ENCODE measurements at regions not wholly inside any gene's neighbourhood (a gene's known extent, or its start where the extent isn't known, plus 50 kb on each side); places are given as distances from the start of the nearest gene placed in this dataset.

DNA sequence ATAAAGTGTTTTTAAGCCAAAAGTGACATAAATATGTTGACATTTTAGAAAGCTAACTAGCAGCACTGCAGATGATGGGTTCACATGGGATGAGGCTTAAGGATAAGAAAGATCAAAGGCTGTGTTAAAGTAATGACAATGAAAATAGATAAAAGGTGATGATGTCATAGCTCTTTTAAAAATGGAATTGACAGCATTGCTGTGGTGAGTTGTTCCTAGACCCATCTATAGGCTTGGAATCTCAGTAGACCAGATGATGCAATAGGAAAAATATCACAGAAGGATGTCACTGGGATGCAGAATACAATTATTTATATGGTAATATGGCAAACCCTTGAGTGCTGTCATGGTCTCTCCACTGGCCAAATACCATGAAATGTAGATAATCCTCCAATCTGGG lies 286.0 kb downstream of the PLA2G4A start:
- Histone ChIP-seq H3F3A (ENCODE audit: insufficient read depth, low read length) (no peaks in the 10 kb centered on the region), H3K9ac (ENCODE audit: low read length) (no peak overlapping the region), H4K20me1 (ENCODE audit: insufficient read depth, low read length) (no peaks in the 10 kb centered on the region), H3K9me2 (ENCODE audit: low read depth, low read length) (no peaks in the 10 kb centered on the region), H3K4me1 (ENCODE audit: insufficient read depth, low read length, severe bottlenecking) (no peaks in the 10 kb centered on the region), H2AFZ (ENCODE audit: low read length) (no peak overlapping the region), H3K4me3 (ENCODE audit: low read depth, low read length, poor library complexity, severe bottlenecking) (no peak overlapping the region), H3K4me2 (ENCODE audit: low read length) (no peak overlapping the region), H3K9me3 (ENCODE audit: low read length) (no peaks in the 10 kb centered on the region), H3K79me2 (ENCODE audit: insufficient read depth, low read length) (no peaks in the 10 kb centered on the region), H3K36me3 (ENCODE audit: insufficient read depth, low read length) (no peaks in the 10 kb centered on the region), H3K27me3 (ENCODE audit: insufficient read depth, low read length) (no peaks in the 10 kb centered on the region), H3K27ac (ENCODE audit: low read depth, low read length, poor library complexity, severe bottlenecking) (no peak overlapping the region)
- TF ChIP-seq EZH2 (IDR thresholded peaks at IDR 0.05; ENCODE audit: borderline replicate concordance, low read length): no peak
- TF ChIP-seq, protein P1, sequence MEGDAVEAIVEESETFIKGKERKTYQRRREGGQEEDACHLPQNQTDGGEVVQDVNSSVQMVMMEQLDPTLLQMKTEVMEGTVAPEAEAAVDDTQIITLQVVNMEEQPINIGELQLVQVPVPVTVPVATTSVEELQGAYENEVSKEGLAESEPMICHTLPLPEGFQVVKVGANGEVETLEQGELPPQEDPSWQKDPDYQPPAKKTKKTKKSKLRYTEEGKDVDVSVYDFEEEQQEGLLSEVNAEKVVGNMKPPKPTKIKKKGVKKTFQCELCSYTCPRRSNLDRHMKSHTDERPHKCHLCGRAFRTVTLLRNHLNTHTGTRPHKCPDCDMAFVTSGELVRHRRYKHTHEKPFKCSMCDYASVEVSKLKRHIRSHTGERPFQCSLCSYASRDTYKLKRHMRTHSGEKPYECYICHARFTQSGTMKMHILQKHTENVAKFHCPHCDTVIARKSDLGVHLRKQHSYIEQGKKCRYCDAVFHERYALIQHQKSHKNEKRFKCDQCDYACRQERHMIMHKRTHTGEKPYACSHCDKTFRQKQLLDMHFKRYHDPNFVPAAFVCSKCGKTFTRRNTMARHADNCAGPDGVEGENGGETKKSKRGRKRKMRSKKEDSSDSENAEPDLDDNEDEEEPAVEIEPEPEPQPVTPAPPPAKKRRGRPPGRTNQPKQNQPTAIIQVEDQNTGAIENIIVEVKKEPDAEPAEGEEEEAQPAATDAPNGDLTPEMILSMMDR (IDR thresholded peaks at IDR 0.05; ENCODE audit: low read length): no peak

- Histone ChIP-seq H3K27ac (ENCODE audit: low read depth, low read length, poor library complexity, severe bottlenecking) (no peak overlapping the region), H3K27me3 (ENCODE audit: insufficient read depth, low read length) (no peaks in the 10 kb centered on the region)
Observed at GRCh38 chr1:187121661-187122060, 292.9 kb downstream of the PLA2G4A start.

GRCh38 chr1:187122566-187122965 lies 293.8 kb downstream of the PLA2G4A start:
- H4K20me1 ChIP-seq (ENCODE audit: insufficient read depth, low read length): no peaks in the 10 kb centered on the region
- H3K9ac ChIP-seq (ENCODE audit: low read length): no peak overlapping the region
- H3K9me3 ChIP-seq (ENCODE audit: low read length): no peaks in the 10 kb centered on the region
- no peaks in the 10 kb centered on the region for H3K4me1 ChIP-seq (ENCODE audit: insufficient read depth, low read length, severe bottlenecking)
- no peak overlapping the region for H3K4me2 ChIP-seq (ENCODE audit: low read length)
- no peaks in the 10 kb centered on the region for H3K9me2 ChIP-seq (ENCODE audit: low read depth, low read length)
- no peak overlapping the region for H3K27ac ChIP-seq (ENCODE audit: low read depth, low read length, poor library complexity, severe bottlenecking)
- H3F3A ChIP-seq (ENCODE audit: insufficient read depth, low read length): no peaks in the 10 kb centered on the region
- no peaks in the 10 kb centered on the region for H3K79me2 ChIP-seq (ENCODE audit: insufficient read depth, low read length)
- H3K36me3 ChIP-seq (ENCODE audit: insufficient read depth, low read length): no peaks in the 10 kb centered on the region
- TF ChIP-seq EZH2 (IDR thresholded peaks at IDR 0.05; ENCODE audit: borderline replicate concordance, low read length): no peak
- TF ChIP-seq, protein P1 (IDR thresholded peaks at IDR 0.05; ENCODE audit: low read length): no peak
- H2AFZ ChIP-seq (ENCODE audit: low read length): no peak overlapping the region
- H3K4me3 ChIP-seq (ENCODE audit: low read depth, low read length, poor library complexity, severe bottlenecking): no peak overlapping the region
- no peaks in the 10 kb centered on the region for H3K27me3 ChIP-seq (ENCODE audit: insufficient read depth, low read length)

More at GRCh38 chr1:187121661-187122060, 292.9 kb downstream of the PLA2G4A start:
- Histone ChIP-seq H3F3A (ENCODE audit: insufficient read depth, low read length) (no peaks in the 10 kb centered on the region), H3K79me2 (ENCODE audit: insufficient read depth, low read length) (no peaks in the 10 kb centered on the region), H3K36me3 (ENCODE audit: insufficient read depth, low read length) (no peaks in the 10 kb centered on the region), H4K20me1 (ENCODE audit: insufficient read depth, low read length) (no peaks in the 10 kb centered on the region), H3K9ac (ENCODE audit: low read length) (no peak overlapping the region), H3K4me3 (ENCODE audit: low read depth, low read length, poor library complexity, severe bottlenecking) (no peak overlapping the region), H3K9me2 (ENCODE audit: low read depth, low read length) (no peaks in the 10 kb centered on the region), H3K4me2 (ENCODE audit: low read length) (no peak overlapping the region), H3K4me1 (ENCODE audit: insufficient read depth, low read length, severe bottlenecking) (no peaks in the 10 kb centered on the region), H3K9me3 (ENCODE audit: low read length) (no peaks in the 10 kb centered on the region), H2AFZ (ENCODE audit: low read length) (no peak overlapping the region)
- TF ChIP-seq, protein P1 (IDR thresholded peaks at IDR 0.05; ENCODE audit: low read length): no peak
- TF ChIP-seq EZH2 (IDR thresholded peaks at IDR 0.05; ENCODE audit: borderline replicate concordance, low read length): no peak
